ENCODE measurements at regions not wholly inside any gene's neighbourhood (a gene's known extent, or its start where the extent isn't known, plus 50 kb on each side); places are given as distances from the start of the nearest gene placed in this dataset.

GRCh38 chr2:120594856-120595685, 140.6 kb upstream of the GLI2 start:
- H3K9me2 ChIP-seq (replicated peaks; ENCODE audit: insufficient read depth, low read length): no peaks in the 10 kb centered on the region
- no peaks in the 10 kb centered on the region for H3K4me1 ChIP-seq (ENCODE audit: low read length)
- no peak overlapping the region for H2AFZ ChIP-seq (ENCODE audit: low read length)
- no peaks in the 10 kb centered on the region for H4K20me1 ChIP-seq (ENCODE audit: insufficient read depth, low read length)
- H3K9ac ChIP-seq (ENCODE audit: low read length): no peak overlapping the region
- DNase-seq: no peak
- H3K9me3 ChIP-seq (replicated peaks; ENCODE audit: insufficient read depth, low read length): no peaks in the 10 kb centered on the region
- H3K36me3 ChIP-seq (replicated peaks; ENCODE audit: insufficient read depth, low read length): no peaks in the 10 kb centered on the region
- no peak overlapping the region for H3K4me3 ChIP-seq (ENCODE audit: low read length)
- no peak overlapping the region for H3K27ac ChIP-seq (ENCODE audit: low read length)
- no peaks in the 10 kb centered on the region for H3F3A ChIP-seq (ENCODE audit: insufficient read depth, low read length)
- TF ChIP-seq EZH2phosphoT487 (IDR thresholded peaks at IDR 0.05; ENCODE audit: low read length) (no peak), EZH2 (optimal IDR thresholded peaks at IDR 0.05; ENCODE audit: low read depth, low read length) (no peak)
- TF ChIP-seq, protein P1, sequence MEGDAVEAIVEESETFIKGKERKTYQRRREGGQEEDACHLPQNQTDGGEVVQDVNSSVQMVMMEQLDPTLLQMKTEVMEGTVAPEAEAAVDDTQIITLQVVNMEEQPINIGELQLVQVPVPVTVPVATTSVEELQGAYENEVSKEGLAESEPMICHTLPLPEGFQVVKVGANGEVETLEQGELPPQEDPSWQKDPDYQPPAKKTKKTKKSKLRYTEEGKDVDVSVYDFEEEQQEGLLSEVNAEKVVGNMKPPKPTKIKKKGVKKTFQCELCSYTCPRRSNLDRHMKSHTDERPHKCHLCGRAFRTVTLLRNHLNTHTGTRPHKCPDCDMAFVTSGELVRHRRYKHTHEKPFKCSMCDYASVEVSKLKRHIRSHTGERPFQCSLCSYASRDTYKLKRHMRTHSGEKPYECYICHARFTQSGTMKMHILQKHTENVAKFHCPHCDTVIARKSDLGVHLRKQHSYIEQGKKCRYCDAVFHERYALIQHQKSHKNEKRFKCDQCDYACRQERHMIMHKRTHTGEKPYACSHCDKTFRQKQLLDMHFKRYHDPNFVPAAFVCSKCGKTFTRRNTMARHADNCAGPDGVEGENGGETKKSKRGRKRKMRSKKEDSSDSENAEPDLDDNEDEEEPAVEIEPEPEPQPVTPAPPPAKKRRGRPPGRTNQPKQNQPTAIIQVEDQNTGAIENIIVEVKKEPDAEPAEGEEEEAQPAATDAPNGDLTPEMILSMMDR (IDR thresholded peaks at IDR 0.05; ENCODE audit: low read length): no peak
- H3K4me2 ChIP-seq (ENCODE audit: low read depth, low read length): no peak overlapping the region
- H3K79me2 ChIP-seq (ENCODE audit: low read length): no peaks in the 10 kb centered on the region
- H3K27me3 ChIP-seq (replicated peaks; ENCODE audit: insufficient read depth, low read length): peaks cover 4% of the 10 kb centered on the region; the same call in 1 of the 2 replicates

- Histone ChIP-seq H2AFZ (ENCODE audit: low read length) (no peak overlapping the region), H3K4me2 (ENCODE audit: low read depth, low read length) (no peak overlapping the region), H3K27me3 (replicated peaks; ENCODE audit: insufficient read depth, low read length) (peaks cover 4% of the 10 kb centered on the region; the same call in 1 of the 2 replicates), H3K9me2 (replicated peaks; ENCODE audit: insufficient read depth, low read length) (no peaks in the 10 kb centered on the region), H3K9ac (ENCODE audit: low read length) (no peak overlapping the region), H3K4me3 (ENCODE audit: low read length) (no peak overlapping the region), H3K4me1 (ENCODE audit: low read length) (no peaks in the 10 kb centered on the region), H3K36me3 (replicated peaks; ENCODE audit: insufficient read depth, low read length) (no peaks in the 10 kb centered on the region), H4K20me1 (ENCODE audit: insufficient read depth, low read length) (no peaks in the 10 kb centered on the region), H3K27ac (ENCODE audit: low read length) (no peak overlapping the region), H3K9me3 (replicated peaks; ENCODE audit: insufficient read depth, low read length) (no peaks in the 10 kb centered on the region), H3F3A (ENCODE audit: insufficient read depth, low read length) (no peaks in the 10 kb centered on the region), H3K79me2 (ENCODE audit: low read length) (no peaks in the 10 kb centered on the region)
- DNase-seq: no peak
- TF ChIP-seq EZH2phosphoT487 (IDR thresholded peaks at IDR 0.05; ENCODE audit: low read length) (no peak), EZH2 (optimal IDR thresholded peaks at IDR 0.05; ENCODE audit: low read depth, low read length) (no peak)
- TF ChIP-seq, protein P1 (IDR thresholded peaks at IDR 0.05; ENCODE audit: low read length): no peak
Measured at GRCh38 chr2:120595739-120596138, 139.9 kb upstream of the GLI2 start.

- no peaks in the 10 kb centered on the region for H3K9me2 ChIP-seq (replicated peaks; ENCODE audit: insufficient read depth, low read length)
- no peaks in the 10 kb centered on the region for H3K9me3 ChIP-seq (replicated peaks; ENCODE audit: insufficient read depth, low read length)
- no peaks in the 10 kb centered on the region for H3F3A ChIP-seq (ENCODE audit: insufficient read depth, low read length)
- no peaks in the 10 kb centered on the region for H4K20me1 ChIP-seq (ENCODE audit: insufficient read depth, low read length)
- TF ChIP-seq EZH2 (optimal IDR thresholded peaks at IDR 0.05; ENCODE audit: low read depth, low read length): no peak
- TF ChIP-seq, protein P1 (IDR thresholded peaks at IDR 0.05; ENCODE audit: low read length): no peak
- no peak for TF ChIP-seq EZH2phosphoT487 (IDR thresholded peaks at IDR 0.05; ENCODE audit: low read length)
- no peak overlapping the region for H3K9ac ChIP-seq (ENCODE audit: low read length)
- no peaks in the 10 kb centered on the region for H3K36me3 ChIP-seq (replicated peaks; ENCODE audit: insufficient read depth, low read length)
- H3K27ac ChIP-seq (ENCODE audit: low read length): no peak overlapping the region
- no peak overlapping the region for H3K4me3 ChIP-seq (ENCODE audit: low read length)
- H3K4me1 ChIP-seq (ENCODE audit: low read length): no peaks in the 10 kb centered on the region
- DNase-seq: no peak
- H3K27me3 ChIP-seq (replicated peaks; ENCODE audit: insufficient read depth, low read length): peaks cover 4% of the 10 kb centered on the region; the same call in 1 of the 2 replicates
- no peaks in the 10 kb centered on the region for H3K79me2 ChIP-seq (ENCODE audit: low read length)
- no peak overlapping the region for H3K4me2 ChIP-seq (ENCODE audit: low read depth, low read length)
- no peak overlapping the region for H2AFZ ChIP-seq (ENCODE audit: low read length)
Measured at GRCh38 chr2:120596191-120596811, 139.4 kb upstream of the GLI2 start.

Measured in MM.1S (cell line).